Thyroid gland (tissue), 4 donors: ENCODE measurements at regions not wholly inside any gene's neighbourhood (a gene's known extent, or its start where the extent isn't known, plus 50 kb on each side); places are given as distances from the start of the nearest gene placed in this dataset.

Source experiments
- DNase-seq, 2 donors: peaks; one replicate each; pipeline ENCODE4 v3.0.0-alpha.2; 2019
- H3K27ac ChIP-seq, 3 donors: fragments of 200-600 bp; sonication (generic); 1 replicate in 2 of 3; 2 replicates in 1 of 3; pipeline ENCODE4 v1.5.1; 2016 to 2019; ENCODE audit warnings: mild to moderate bottlenecking in 1 of 3, moderate library complexity in 1 of 3
- H3K27me3 ChIP-seq: fragments of 200-600 bp; sonication (generic); one replicate; pipeline ENCODE4 v1.5.1; 2019
- H3K36me3 ChIP-seq, 2 donors: fragments of 200-600 bp; sonication (generic); one replicate each; pipeline ENCODE4 v1.5.1; 2016 to 2019
- H3K4me1 ChIP-seq, 2 donors: fragments of 200-600 bp; sonication (generic); one replicate each; pipeline ENCODE4 v1.5.1; 2017 to 2019
- H3K4me3 ChIP-seq, 3 donors: fragments of 200-600 bp; sonication (generic); replicated peaks in 1 of 3; 1 replicate in 2 of 3; 2 replicates in 1 of 3; pipeline ENCODE4 v1.5.1; 2016; ENCODE audit warnings: mild to moderate bottlenecking in 1 of 3
- H3K9me3 ChIP-seq: fragments of 200-600 bp; sonication (generic); one replicate; pipeline ENCODE4 v1.5.1; 2017
- CTCF ChIP-seq, 6 experiments: fragments of 200-600 bp in 3 of 6; fragments of 450-650 bp in 3 of 6; sonication (generic) in 3 of 6; IDR thresholded peaks; one replicate each; pipeline ENCODE4 v1.5.1; 2016 to 2019; ENCODE audit warnings: antibody characterized with exemption in 6 of 6, mild to moderate bottlenecking in 2 of 6, inconsistent platforms in 1 of 6, moderate library complexity in 1 of 6
- POLR2A ChIP-seq, 2 donors: fragments of 450-650 bp; IDR thresholded peaks; one replicate each; pipeline ENCODE4 v1.6.1; 2017; ENCODE audit warnings: antibody characterized with exemption in 2 of 2, mild to moderate bottlenecking in 2 of 2, moderate library complexity in 1 of 2
- WGBS, 2 donors: methylation state at CpG; one replicate each; pipeline ENCODE4 v1.1.5; 2017; 5-methylcytosine and 5-hydroxymethylcytosine counted together
- intact Hi-C: fragments of 100-400 bp; cut with DNase I; formaldehyde crosslinking; loops from one replicate; pipeline ENCODE4 v1.15.1; 2023

DNA sequence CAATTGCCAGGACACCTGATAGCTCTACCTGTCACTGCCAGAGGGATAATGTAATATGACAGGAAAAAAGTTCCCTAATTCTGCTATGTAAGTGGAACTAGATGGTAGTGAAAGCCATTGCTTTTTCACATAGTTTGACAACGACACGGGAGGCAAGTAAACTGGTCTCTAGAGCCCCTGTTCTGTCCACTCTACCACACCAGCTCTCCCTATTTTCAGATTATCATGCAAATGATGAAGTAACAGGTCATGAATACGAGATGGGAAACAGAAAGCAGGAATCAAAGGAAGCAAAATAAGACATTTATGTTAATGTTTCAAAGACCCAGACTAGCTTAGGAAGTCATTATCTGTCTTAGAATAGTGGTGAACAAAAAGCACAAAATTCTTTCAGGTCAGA is 56.2 kb downstream of the TAF11L14 start:
- no peaks in the 10 kb centered on the region for H3K27me3 ChIP-seq

GRCh38 chr5:17691762-17692161 is 57.5 kb downstream of the TAF11L14 start:
- no peaks in the 10 kb centered on the region for H3K4me1 ChIP-seq
- no peak for DNase-seq
- H3K27me3 ChIP-seq, result no peaks in the 10 kb centered on the region
- intact Hi-C loops, result no loop called here
- H3K9me3 ChIP-seq, result no peaks in the 10 kb centered on the region
- H3K27ac ChIP-seq, result no peak overlapping the region
- 68 to 76% methylated on average over 1 of the region's 1 CpG for WGBS, 2 donors
- H3K4me3 ChIP-seq, result no peak overlapping the region
- H3K36me3 ChIP-seq, result no peaks in the 10 kb centered on the region
- TF ChIP-seq POLR2A (IDR thresholded peaks at IDR 0.05) (no peak), CTCF (IDR thresholded peaks at IDR 0.05) (no peak)

More for the DNA sequence above, 56.2 kb downstream of the TAF11L14 start:
- intact Hi-C loops, result no loop called here
- H3K4me3 ChIP-seq, result no peak overlapping the region
- no peaks in the 10 kb centered on the region for H3K4me1 ChIP-seq
- TF ChIP-seq POLR2A (IDR thresholded peaks at IDR 0.05) (no peak), CTCF (IDR thresholded peaks at IDR 0.05) (no peak)
- H3K36me3 ChIP-seq, result no peaks in the 10 kb centered on the region
- WGBS, 2 donors, result 41 to 44% methylated on average over 3 of the region's 3 CpGs
- H3K27ac ChIP-seq, result no peak overlapping the region
- H3K9me3 ChIP-seq, result no peaks in the 10 kb centered on the region
- no peak for DNase-seq

GRCh38 chr5:17694371-17694770 is 60.1 kb downstream of the TAF11L14 start:
- DNase-seq, result no peak
- H3K36me3 ChIP-seq, result no peaks in the 10 kb centered on the region
- no peaks in the 10 kb centered on the region for H3K9me3 ChIP-seq
- TF ChIP-seq POLR2A (IDR thresholded peaks at IDR 0.05) (no peak), CTCF (IDR thresholded peaks at IDR 0.05) (no peak)
- H3K4me1 ChIP-seq, result no peaks in the 10 kb centered on the region
- no peak overlapping the region for H3K4me3 ChIP-seq
- H3K27me3 ChIP-seq, result no peaks in the 10 kb centered on the region
- intact Hi-C loops, result no loop called here
- no peak overlapping the region for H3K27ac ChIP-seq

DNA sequence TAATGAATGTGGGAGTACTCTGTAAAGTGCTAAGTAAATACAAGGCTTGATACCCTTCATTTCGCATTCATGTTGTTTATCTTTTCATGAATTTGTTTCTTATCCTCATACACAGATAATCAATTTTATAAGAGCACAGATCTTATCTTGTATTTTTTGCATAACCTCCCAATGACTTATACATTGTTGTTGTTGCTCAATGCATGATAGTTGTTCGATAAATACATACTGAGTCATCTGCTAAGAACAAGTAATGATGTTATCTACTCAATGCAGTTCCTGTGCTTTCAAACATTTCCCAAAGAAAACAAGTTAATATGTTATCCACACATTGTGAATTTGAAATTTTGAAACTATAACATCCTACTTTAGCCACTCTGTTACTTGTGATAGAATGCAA is 60.7 kb downstream of the TAF11L14 start:
- 85 to 89% methylated on average over 2 of the region's 2 CpGs for WGBS, 2 donors

DNA sequence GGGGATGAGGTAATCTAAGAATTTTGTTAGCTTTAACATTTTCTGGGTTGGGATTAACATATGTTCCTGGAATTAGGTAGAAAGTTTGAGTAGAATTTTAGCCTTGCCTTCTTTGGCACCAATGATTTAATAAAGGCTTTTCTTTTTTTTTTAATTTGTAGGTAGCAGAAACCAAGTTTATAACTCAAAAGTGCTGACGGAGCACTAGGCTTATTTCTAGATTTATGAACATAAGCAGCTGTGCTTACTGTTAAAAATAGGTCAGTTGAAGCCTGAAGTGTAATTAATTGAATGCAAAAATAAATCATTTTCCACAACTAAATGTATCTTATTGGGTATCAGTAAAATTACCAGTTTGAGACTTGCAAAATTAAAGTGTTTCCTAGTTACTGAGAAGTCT is 62.4 kb downstream of the TAF11L14 start:
- no peak for DNase-seq
- WGBS, 2 donors, result 70 to 71% methylated on average over 1 of the region's 1 CpG

More for the DNA sequence above, 60.7 kb downstream of the TAF11L14 start:
- Histone ChIP-seq H3K27ac (no peak overlapping the region), H3K27me3 (no peaks in the 10 kb centered on the region), H3K9me3 (no peaks in the 10 kb centered on the region), H3K36me3 (no peaks in the 10 kb centered on the region), H3K4me1 (no peaks in the 10 kb centered on the region), H3K4me3 (no peak overlapping the region)
- TF ChIP-seq CTCF (IDR thresholded peaks at IDR 0.05) (no peak), POLR2A (IDR thresholded peaks at IDR 0.05) (no peak)
- DNase-seq, result no peak
- intact Hi-C loops, result no loop called here

More for the DNA sequence above, 62.4 kb downstream of the TAF11L14 start:
- intact Hi-C loops, result no loop called here
- H3K9me3 ChIP-seq, result no peaks in the 10 kb centered on the region
- H3K27ac ChIP-seq, result no peak overlapping the region
- no peaks in the 10 kb centered on the region for H3K36me3 ChIP-seq
- no peak for TF ChIP-seq POLR2A (IDR thresholded peaks at IDR 0.05)
- TF ChIP-seq CTCF (IDR thresholded peaks at IDR 0.05), result no peak
- H3K27me3 ChIP-seq, result no peaks in the 10 kb centered on the region
- no peak overlapping the region for H3K4me3 ChIP-seq
- no peaks in the 10 kb centered on the region for H3K4me1 ChIP-seq
